Mesenchymal stem cell (in vitro differentiated cells and primary cell): ENCODE measurements at regions not wholly inside any gene's neighbourhood (a gene's known extent, or its start where the extent isn't known, plus 50 kb on each side); places are given as distances from the start of the nearest gene placed in this dataset.
A peak's percentile ranks its signal among the peaks of the same experiment; 100 is the strongest.

Source experiments
- DNase-seq: peaks from one replicate; pipeline ENCODE4 v3.0.0-alpha.2; 2013
- H2AFZ ChIP-seq: one replicate; pipeline ENCODE4 v1.6.1; 2013; ENCODE audit warnings: low read depth, mild to moderate bottlenecking, control low read depth, inconsistent platforms, low read length, moderate library complexity
- H2AK5ac ChIP-seq: 2 replicates; pipeline ENCODE4 v1.6.1; 2013; ENCODE audit warnings: low read length, moderate library complexity, mild to moderate bottlenecking, inconsistent platforms; ENCODE audit not compliant: severe bottlenecking
- H2BK120ac ChIP-seq: one replicate; pipeline ENCODE4 v1.6.1; 2013; ENCODE audit warnings: low read depth, mild to moderate bottlenecking, inconsistent platforms, low read length, moderate library complexity
- H2BK12ac ChIP-seq, 2 experiments: one replicate each; pipeline ENCODE4 v1.6.1; 2013; ENCODE audit warnings: inconsistent platforms in 2 of 2, low read length in 2 of 2, mild to moderate bottlenecking in 2 of 2, moderate library complexity in 2 of 2, control low read depth in 1 of 2
- H2BK15ac ChIP-seq: one replicate; pipeline ENCODE4 v1.6.1; 2013; ENCODE audit warnings: mild to moderate bottlenecking, low read depth, inconsistent platforms; ENCODE audit not compliant: poor library complexity, severe bottlenecking
- H2BK5ac ChIP-seq: 2 replicates; pipeline ENCODE4 v1.6.1; 2013; ENCODE audit warnings: low read depth, mild to moderate bottlenecking, low read length, control low read depth, inconsistent platforms; ENCODE audit not compliant: poor library complexity, severe bottlenecking
- H3K14ac ChIP-seq, 2 experiments: one replicate each; pipeline ENCODE4 v1.6.1; 2013; ENCODE audit warnings: inconsistent platforms in 2 of 2, low read length in 2 of 2, control low read depth in 1 of 2, mild to moderate bottlenecking in 1 of 2, moderate library complexity in 1 of 2
- H3K18ac ChIP-seq, 2 experiments: one replicate each; pipeline ENCODE4 v1.6.1; 2013; ENCODE audit warnings: inconsistent platforms in 2 of 2, low read length in 2 of 2, control low read depth in 1 of 2, low read depth in 1 of 2, mild to moderate bottlenecking in 1 of 2
- H3K23ac ChIP-seq, 2 experiments: one replicate each; pipeline ENCODE4 v1.6.1; 2013; ENCODE audit warnings: inconsistent platforms in 2 of 2, low read length in 2 of 2, mild to moderate bottlenecking in 2 of 2, moderate library complexity in 2 of 2, control low read depth in 1 of 2
- H3K27ac ChIP-seq: 2 replicates; pipeline ENCODE4 v1.5.1; 2013; ENCODE audit warnings: mild to moderate bottlenecking, moderate library complexity, low read length, control low read depth, inconsistent platforms; ENCODE audit not compliant: poor library complexity, severe bottlenecking
- H3K27me3 ChIP-seq, 2 experiments: 2 replicates each; pipeline versions ENCODE4 v1.6.1 to v1.7.0; 2013; ENCODE audit warnings: low read length in 2 of 2, mild to moderate bottlenecking in 2 of 2, moderate library complexity in 2 of 2, control low read depth in 1 of 2, inconsistent platforms in 1 of 2; ENCODE audit not compliant: control insufficient read depth in 1 of 2, insufficient read depth in 1 of 2
- H3K36me3 ChIP-seq, 2 experiments: 2 replicates each; pipeline versions ENCODE4 v1.6.1 to v1.7.0; 2013; ENCODE audit warnings: low read length in 2 of 2, control low read depth in 1 of 2, inconsistent platforms in 1 of 2, low read depth in 1 of 2, mild to moderate bottlenecking in 1 of 2; ENCODE audit not compliant: insufficient read depth in 2 of 2, control insufficient read depth in 1 of 2
- H3K4ac ChIP-seq, 2 experiments: one replicate each; pipeline ENCODE4 v1.6.1; 2013; ENCODE audit warnings: inconsistent platforms in 2 of 2, low read length in 2 of 2, mild to moderate bottlenecking in 2 of 2, moderate library complexity in 2 of 2, control low read depth in 1 of 2, low read depth in 1 of 2
- H3K4me1 ChIP-seq: 2 replicates; pipeline ENCODE4 v1.6.1; 2013; ENCODE audit warnings: low read depth, low read length, control low read depth; ENCODE audit not compliant: control insufficient read depth, insufficient read depth
- H3K4me2 ChIP-seq: 2 replicates; pipeline ENCODE4 v1.6.1; 2013; ENCODE audit warnings: low read length, mild to moderate bottlenecking, inconsistent platforms; ENCODE audit not compliant: poor library complexity, severe bottlenecking
- H3K4me3 ChIP-seq, 2 experiments: 2 replicates each; pipeline versions ENCODE4 v1.5.1 to v1.7.0; 2013; ENCODE audit warnings: low read length in 2 of 2, mild to moderate bottlenecking in 2 of 2, control low read depth in 1 of 2, low read depth in 1 of 2; ENCODE audit not compliant: insufficient read depth in 1 of 2
- H3K79me1 ChIP-seq: replicated peaks from 2 replicates; pipeline ENCODE4 v1.6.1; 2013; ENCODE audit warnings: mild to moderate bottlenecking, control low read depth, low read length, inconsistent platforms; ENCODE audit not compliant: poor library complexity, severe bottlenecking
- H3K9ac ChIP-seq: 2 replicates; pipeline ENCODE4 v1.7.0; 2013; ENCODE audit warnings: mild to moderate bottlenecking, low read length, moderate library complexity
- H3K9me3 ChIP-seq: 2 replicates; pipeline ENCODE4 v1.7.0; 2013; ENCODE audit warnings: mild to moderate bottlenecking, low read length; ENCODE audit not compliant: control insufficient read depth
- H4K8ac ChIP-seq: one replicate; pipeline ENCODE4 v1.6.1; 2013; ENCODE audit warnings: inconsistent platforms, mild to moderate bottlenecking, low read length, moderate library complexity
- H4K91ac ChIP-seq: one replicate; pipeline ENCODE4 v1.6.1; 2013; ENCODE audit warnings: mild to moderate bottlenecking, low read length, inconsistent platforms
- WGBS: methylation state at CpG from one replicate; pipeline ENCODE4 v1.1.7; 2013; ENCODE audit warnings: mixed read lengths; 5-methylcytosine and 5-hydroxymethylcytosine counted together

- no peak for DNase-seq
- Histone ChIP-seq H3K23ac (no peak overlapping the region), H3K4me1 (no peaks in the 10 kb centered on the region), H2BK5ac (no peak overlapping the region), H3K9me3 (no peaks in the 10 kb centered on the region), H2BK12ac (no peak overlapping the region), H2AFZ (no peak overlapping the region), H2AK5ac (no peak overlapping the region), H3K27ac (no peak overlapping the region), H3K36me3 (no peaks in the 10 kb centered on the region), H3K4me2 (no peak overlapping the region), H3K27me3 (no peaks in the 10 kb centered on the region), H3K14ac (no peak overlapping the region), H3K4ac (no peak overlapping the region), H2BK15ac (peak overlapping the region; percentile 67), H3K9ac (no peak overlapping the region), H3K4me3 (no peak overlapping the region), H3K18ac (no peak overlapping the region), H4K91ac (no peak overlapping the region), H2BK120ac (no peak overlapping the region), H3K79me1 (no peaks in the 10 kb centered on the region), H4K8ac (no peak overlapping the region)
- WGBS: 85% methylated on average over 3 of the region's 3 CpGs
Observed at GRCh38 chr5:107230367-107230766, 440.4 kb downstream of the EFNA5 start.

GRCh38 chr5:107228226-107228625 is 442.5 kb downstream of the EFNA5 start:
- no peak overlapping the region for H3K18ac ChIP-seq
- H2BK12ac ChIP-seq: no peak overlapping the region

GRCh38 chr5:107224272-107224671 is 446.5 kb downstream of the EFNA5 start:
- H3K79me1 ChIP-seq: no peaks in the 10 kb centered on the region

More at GRCh38 chr5:107228226-107228625, 442.5 kb downstream of the EFNA5 start:
- H3K4ac ChIP-seq: no peak overlapping the region
- H3K9me3 ChIP-seq: no peaks in the 10 kb centered on the region
- no peak overlapping the region for H3K14ac ChIP-seq
- no peaks in the 10 kb centered on the region for H3K79me1 ChIP-seq
- no peak overlapping the region for H3K27ac ChIP-seq
- H2BK120ac ChIP-seq: no peak overlapping the region
- no peak overlapping the region for H2AFZ ChIP-seq
- no peak overlapping the region for H4K8ac ChIP-seq
- H3K36me3 ChIP-seq: no peaks in the 10 kb centered on the region
- no peak overlapping the region for H3K4me3 ChIP-seq
- H2BK5ac ChIP-seq: no peak overlapping the region
- H2BK15ac ChIP-seq: no peak overlapping the region
- no peak overlapping the region for H4K91ac ChIP-seq
- H3K4me2 ChIP-seq: no peak overlapping the region
- H2AK5ac ChIP-seq: no peak overlapping the region
- WGBS: no CpG with 5 or more reads among the region's 2 CpGs
- DNase-seq: no peak
- H3K9ac ChIP-seq: no peak overlapping the region
- no peak overlapping the region for H3K23ac ChIP-seq
- H3K27me3 ChIP-seq: no peaks in the 10 kb centered on the region
- H3K4me1 ChIP-seq: no peaks in the 10 kb centered on the region

DNA sequence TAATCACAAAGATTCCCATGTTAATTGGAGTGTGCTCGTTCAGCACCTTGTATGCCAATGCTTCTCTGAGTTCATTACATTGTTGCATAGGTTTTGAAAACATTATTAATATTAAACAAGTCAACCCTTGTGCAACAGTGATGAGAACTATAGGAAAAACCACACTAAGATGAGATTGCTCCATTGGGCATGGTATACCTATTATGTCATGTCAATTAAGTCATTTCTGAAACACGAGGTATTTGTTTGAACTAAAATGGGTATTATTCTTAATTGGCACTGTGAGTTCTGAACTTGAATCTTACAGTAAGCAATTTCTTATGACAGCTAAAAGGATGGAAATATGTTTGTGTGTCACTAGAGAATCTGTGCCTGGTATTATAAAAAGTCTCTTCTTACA is 447.7 kb downstream of the EFNA5 start:
- Histone ChIP-seq H3K9ac (no peak overlapping the region), H3K27me3 (no peaks in the 10 kb centered on the region), H3K23ac (no peak overlapping the region), H2BK15ac (no peak overlapping the region), H2BK120ac (no peak overlapping the region), H3K4ac (no peak overlapping the region), H3K36me3 (no peaks in the 10 kb centered on the region), H4K91ac (no peak overlapping the region), H2BK12ac (no peak overlapping the region), H3K4me1 (no peaks in the 10 kb centered on the region), H2AK5ac (no peak overlapping the region), H2AFZ (no peak overlapping the region), H3K9me3 (no peaks in the 10 kb centered on the region), H2BK5ac (no peak overlapping the region), H4K8ac (no peak overlapping the region), H3K4me3 (no peak overlapping the region), H3K4me2 (no peak overlapping the region), H3K79me1 (no peaks in the 10 kb centered on the region), H3K18ac (no peak overlapping the region), H3K14ac (no peak overlapping the region), H3K27ac (no peak overlapping the region)
- 97% methylated on average over 1 of the region's 2 CpGs for WGBS
- DNase-seq: no peak

More at GRCh38 chr5:107224272-107224671, 446.5 kb downstream of the EFNA5 start:
- no peaks in the 10 kb centered on the region for H3K27me3 ChIP-seq
- no peak overlapping the region for H3K18ac ChIP-seq
- H3K4me2 ChIP-seq: no peak overlapping the region
- no peak overlapping the region for H2BK15ac ChIP-seq
- no peak overlapping the region for H3K4ac ChIP-seq
- H2AK5ac ChIP-seq: no peak overlapping the region
- H3K4me3 ChIP-seq: no peak overlapping the region
- no CpG with 5 or more reads among the region's 1 CpG for WGBS
- H3K4me1 ChIP-seq: no peaks in the 10 kb centered on the region
- no peak overlapping the region for H2BK12ac ChIP-seq
- no peak overlapping the region for H3K23ac ChIP-seq
- H2BK120ac ChIP-seq: no peak overlapping the region
- no peak overlapping the region for H2BK5ac ChIP-seq
- H2AFZ ChIP-seq: no peak overlapping the region
- H4K91ac ChIP-seq: no peak overlapping the region
- H3K9ac ChIP-seq: no peak overlapping the region
- no peaks in the 10 kb centered on the region for H3K36me3 ChIP-seq
- H4K8ac ChIP-seq: no peak overlapping the region
- no peaks in the 10 kb centered on the region for H3K9me3 ChIP-seq
- DNase-seq: peak; percentile 25
- H3K27ac ChIP-seq: no peak overlapping the region
- no peak overlapping the region for H3K14ac ChIP-seq
